Activated naive CD8-positive, alpha-beta T cell treated with anti-CD3 and anti-CD28 coated beads for 36 hours (primary cell): ENCODE measurements at regions not wholly inside any gene's neighbourhood (a gene's known extent, or its start where the extent isn't known, plus 50 kb on each side); places are given as distances from the start of the nearest gene placed in this dataset.
"Not testable (repeated sequence)": the region's sequence is repeated elsewhere in the genome, so short reads cannot be mapped to it uniquely, and the experiment has no call there.

ENCODE experiments used
- DNase-seq: peaks from one replicate; pipeline ENCODE4 v3.0.0; 2021
- H3K27ac Mint-ChIP-seq: one replicate; pipeline ENCODE4 v1.8.0; 2022; ENCODE audit warnings: mild to moderate bottlenecking, moderate library complexity, mixed read lengths
- H3K27me3 Mint-ChIP-seq: one replicate; pipeline ENCODE4 v1.8.0; 2022; ENCODE audit warnings: mild to moderate bottlenecking, mixed read lengths
- H3K36me3 Mint-ChIP-seq: one replicate; pipeline ENCODE4 v1.8.0; 2021; ENCODE audit warnings: mild to moderate bottlenecking, mixed read lengths
- H3K4me1 Mint-ChIP-seq: one replicate; pipeline ENCODE4 v1.8.0; 2021; ENCODE audit warnings: mixed read lengths
- H3K4me3 Mint-ChIP-seq: one replicate; pipeline ENCODE4 v1.8.0; 2022; ENCODE audit warnings: mild to moderate bottlenecking, moderate library complexity, mixed read lengths
- H3K9me3 Mint-ChIP-seq: one replicate; pipeline ENCODE4 v1.8.0; 2022; ENCODE audit warnings: mixed read lengths

GRCh38 chr21:5013455-5014304 lies 5507.7 kb upstream of the TPTE start:
- H3K27ac Mint-ChIP-seq, H3K27me3 Mint-ChIP-seq, H3K4me1 Mint-ChIP-seq, H3K4me3 Mint-ChIP-seq, DNase-seq, H3K36me3 Mint-ChIP-seq, H3K9me3 Mint-ChIP-seq: not testable (repeated sequence)

DNA sequence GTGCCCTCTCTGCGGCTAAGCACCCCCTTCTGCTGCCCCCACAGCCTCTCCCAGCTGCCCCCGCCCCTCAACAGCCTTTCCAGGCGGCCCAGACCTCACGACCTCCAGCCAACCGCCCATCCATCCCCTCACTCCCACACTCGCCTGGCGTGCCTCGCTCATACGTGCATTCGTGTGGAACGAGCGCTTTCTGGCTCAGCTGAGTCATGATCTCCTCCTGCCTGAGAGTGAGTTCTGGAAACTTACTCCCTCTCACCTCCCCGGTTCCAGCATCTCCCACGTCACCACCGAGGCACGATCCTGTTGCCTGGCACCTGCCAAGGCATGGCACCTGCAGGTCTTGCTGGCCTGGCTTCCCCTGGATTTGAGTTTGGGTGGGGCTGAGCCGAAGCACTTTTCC lies 5506.2 kb upstream of the TPTE start:
- H3K4me1 Mint-ChIP-seq, H3K27me3 Mint-ChIP-seq, H3K27ac Mint-ChIP-seq, DNase-seq, H3K9me3 Mint-ChIP-seq, H3K36me3 Mint-ChIP-seq, H3K4me3 Mint-ChIP-seq: not testable (repeated sequence)

DNA sequence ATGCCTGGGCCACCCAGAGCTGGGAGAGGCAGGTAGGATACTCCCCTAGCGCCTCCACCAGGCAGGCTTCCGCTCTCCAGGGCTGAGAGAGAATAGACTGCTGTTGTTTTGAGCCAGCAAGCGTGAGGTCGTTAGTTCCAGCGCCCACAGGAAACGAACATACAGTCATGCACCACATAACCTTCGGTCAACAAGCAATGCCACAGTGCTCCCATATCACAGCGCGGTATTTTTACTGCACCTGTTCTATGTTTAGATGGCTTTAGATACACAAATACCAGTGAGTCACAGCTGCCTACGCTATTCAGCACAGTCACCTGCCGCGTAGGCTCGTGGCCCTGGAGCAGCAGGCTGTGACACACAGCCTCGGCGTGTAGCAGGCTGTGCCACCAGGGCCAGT lies 5502.3 kb upstream of the TPTE start:
- H3K4me3 Mint-ChIP-seq, H3K9me3 Mint-ChIP-seq, H3K27me3 Mint-ChIP-seq, H3K27ac Mint-ChIP-seq, H3K36me3 Mint-ChIP-seq, DNase-seq, H3K4me1 Mint-ChIP-seq: not testable (repeated sequence)

- not testable (repeated sequence) for H3K27me3 Mint-ChIP-seq, H3K27ac Mint-ChIP-seq, H3K4me3 Mint-ChIP-seq, H3K4me1 Mint-ChIP-seq, H3K36me3 Mint-ChIP-seq, DNase-seq, H3K9me3 Mint-ChIP-seq
Observed at GRCh38 chr21:5021815-5022214, 5499.6 kb upstream of the TPTE start.

GRCh38 chr21:5022254-5022653 lies 5499.1 kb upstream of the TPTE start:
- not testable (repeated sequence) for DNase-seq, H3K27me3 Mint-ChIP-seq, H3K4me1 Mint-ChIP-seq, H3K4me3 Mint-ChIP-seq, H3K27ac Mint-ChIP-seq, H3K36me3 Mint-ChIP-seq, H3K9me3 Mint-ChIP-seq

GRCh38 chr21:5022748-5023147 lies 5498.6 kb upstream of the TPTE start:
- not testable (repeated sequence) for H3K27me3 Mint-ChIP-seq, H3K4me1 Mint-ChIP-seq, H3K36me3 Mint-ChIP-seq, H3K9me3 Mint-ChIP-seq, H3K27ac Mint-ChIP-seq, H3K4me3 Mint-ChIP-seq, DNase-seq

DNA sequence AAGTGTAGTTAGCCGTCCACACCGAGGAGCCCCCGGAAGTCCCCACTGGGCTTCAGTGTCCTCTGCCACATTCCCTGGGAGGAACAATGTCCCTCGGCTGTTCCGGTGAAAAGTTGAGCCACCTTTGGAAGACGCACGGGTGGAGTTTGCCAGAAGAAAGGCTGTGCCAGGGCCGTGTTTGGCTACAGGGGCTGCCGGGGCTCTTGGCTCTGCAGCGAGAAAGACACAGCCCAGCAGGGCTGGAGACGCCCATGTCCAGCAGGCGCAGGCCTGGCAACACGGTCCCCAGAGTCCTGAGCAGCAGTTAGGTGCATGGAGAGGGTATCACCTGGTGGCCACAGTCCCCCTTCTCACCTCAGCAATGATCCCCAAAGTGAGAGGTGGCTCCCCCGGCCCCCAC lies 5486.2 kb upstream of the TPTE start:
- not testable (repeated sequence) for H3K4me1 Mint-ChIP-seq, H3K27me3 Mint-ChIP-seq

GRCh38 chr21:5035587-5035986 lies 5485.8 kb upstream of the TPTE start:
- not testable (repeated sequence) for H3K36me3 Mint-ChIP-seq, H3K27ac Mint-ChIP-seq, H3K27me3 Mint-ChIP-seq, H3K9me3 Mint-ChIP-seq, DNase-seq, H3K4me1 Mint-ChIP-seq, H3K4me3 Mint-ChIP-seq

More for the DNA sequence above, 5486.2 kb upstream of the TPTE start:
- not testable (repeated sequence) for H3K9me3 Mint-ChIP-seq, H3K36me3 Mint-ChIP-seq, DNase-seq, H3K27ac Mint-ChIP-seq, H3K4me3 Mint-ChIP-seq

- not testable (repeated sequence) for DNase-seq, H3K4me1 Mint-ChIP-seq, H3K27me3 Mint-ChIP-seq, H3K4me3 Mint-ChIP-seq, H3K27ac Mint-ChIP-seq, H3K36me3 Mint-ChIP-seq, H3K9me3 Mint-ChIP-seq
Observed at GRCh38 chr21:5037606-5038331, 5483.6 kb upstream of the TPTE start.

- DNase-seq, H3K27me3 Mint-ChIP-seq, H3K9me3 Mint-ChIP-seq, H3K4me1 Mint-ChIP-seq, H3K36me3 Mint-ChIP-seq, H3K4me3 Mint-ChIP-seq, H3K27ac Mint-ChIP-seq: not testable (repeated sequence)
Observed at GRCh38 chr21:5039926-5040325, 5481.5 kb upstream of the TPTE start.

GRCh38 chr21:5042583-5042982 lies 5478.8 kb upstream of the TPTE start:
- not testable (repeated sequence) for H3K4me3 Mint-ChIP-seq, H3K27me3 Mint-ChIP-seq, H3K27ac Mint-ChIP-seq, H3K4me1 Mint-ChIP-seq, DNase-seq, H3K36me3 Mint-ChIP-seq, H3K9me3 Mint-ChIP-seq

DNA sequence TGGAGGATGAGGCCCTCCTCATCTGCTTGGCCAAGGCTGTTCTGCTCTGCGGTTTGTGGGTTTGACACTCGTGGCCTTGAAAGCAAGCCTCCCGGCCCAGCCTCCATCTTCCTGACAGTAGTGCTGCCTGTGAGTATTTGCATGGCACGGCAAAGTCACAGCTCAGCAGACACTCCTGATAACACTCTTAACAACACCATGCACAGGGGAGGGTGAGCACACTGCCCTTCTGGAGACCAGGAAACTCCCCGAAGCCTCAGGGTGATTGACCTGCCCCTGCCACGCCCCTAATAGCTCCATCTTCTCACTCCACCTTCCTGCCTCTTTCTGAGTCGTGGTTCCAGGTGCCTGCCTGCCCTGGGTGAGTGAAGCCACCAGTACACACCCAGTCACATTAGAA lies 5476.6 kb upstream of the TPTE start:
- not testable (repeated sequence) for H3K27me3 Mint-ChIP-seq, H3K4me3 Mint-ChIP-seq, H3K27ac Mint-ChIP-seq, DNase-seq, H3K36me3 Mint-ChIP-seq, H3K4me1 Mint-ChIP-seq, H3K9me3 Mint-ChIP-seq

- not testable (repeated sequence) for H3K36me3 Mint-ChIP-seq, DNase-seq, H3K27me3 Mint-ChIP-seq, H3K4me1 Mint-ChIP-seq, H3K9me3 Mint-ChIP-seq
- Mint-ChIP-seq H3K4me3 (peak overlapping the region; percentile 22), H3K27ac (peak overlapping the region; percentile 62)
Observed at GRCh38 chr21:5051303-5052018, 5469.9 kb upstream of the TPTE start.

GRCh38 chr21:5055027-5055754 lies 5466.2 kb upstream of the TPTE start:
- H3K4me3 Mint-ChIP-seq, H3K36me3 Mint-ChIP-seq, H3K4me1 Mint-ChIP-seq, H3K9me3 Mint-ChIP-seq, H3K27me3 Mint-ChIP-seq, H3K27ac Mint-ChIP-seq, DNase-seq: not testable (repeated sequence)
